OCI-LY7 (cell line): ENCODE measurements at regions not wholly inside any gene's neighbourhood (a gene's known extent, or its start where the extent isn't known, plus 50 kb on each side); places are given as distances from the start of the nearest gene placed in this dataset.

Source experiments
- EZH2phosphoT487 ChIP-seq: fragments of 200-600 bp; sonication (generic); IDR thresholded peaks from 2 replicates; pipeline ENCODE4 v1.6.1; 2018; ENCODE audit warnings: low read depth, borderline replicate concordance, mild to moderate bottlenecking, mixed run types, antibody characterized with exemption, low read length, moderate library complexity, mixed read lengths
- TF ChIP-seq, protein P1 (sequence below): fragments of 200-600 bp; sonication (generic); conservative IDR thresholded peaks from 2 replicates; pipeline ENCODE4 v1.5.1; 2014; ENCODE audit warnings: mild to moderate bottlenecking, antibody characterized with exemption, low read length, moderate library complexity, mixed read lengths

DNA sequence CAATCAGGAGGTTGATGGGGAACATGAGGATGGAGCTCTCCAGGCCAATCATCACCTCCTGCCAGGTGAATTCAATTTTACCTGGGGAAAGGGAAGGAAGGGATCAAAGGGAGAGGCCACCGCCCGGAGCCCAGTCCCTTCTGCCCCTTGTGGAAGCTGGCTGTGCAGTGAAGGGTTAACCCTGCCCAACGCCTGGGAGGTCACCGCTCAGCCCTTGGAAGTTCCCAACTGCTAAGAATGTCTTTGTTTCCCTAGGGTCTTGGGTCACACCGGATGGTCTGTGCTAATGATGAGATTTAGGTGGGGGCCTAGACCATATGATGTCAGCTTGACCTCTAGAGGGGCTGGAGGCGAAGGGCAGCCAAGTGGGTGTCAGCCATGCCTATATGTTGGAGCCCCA, 52.1 kb upstream of the GCSH start:
- TF ChIP-seq, protein P1, sequence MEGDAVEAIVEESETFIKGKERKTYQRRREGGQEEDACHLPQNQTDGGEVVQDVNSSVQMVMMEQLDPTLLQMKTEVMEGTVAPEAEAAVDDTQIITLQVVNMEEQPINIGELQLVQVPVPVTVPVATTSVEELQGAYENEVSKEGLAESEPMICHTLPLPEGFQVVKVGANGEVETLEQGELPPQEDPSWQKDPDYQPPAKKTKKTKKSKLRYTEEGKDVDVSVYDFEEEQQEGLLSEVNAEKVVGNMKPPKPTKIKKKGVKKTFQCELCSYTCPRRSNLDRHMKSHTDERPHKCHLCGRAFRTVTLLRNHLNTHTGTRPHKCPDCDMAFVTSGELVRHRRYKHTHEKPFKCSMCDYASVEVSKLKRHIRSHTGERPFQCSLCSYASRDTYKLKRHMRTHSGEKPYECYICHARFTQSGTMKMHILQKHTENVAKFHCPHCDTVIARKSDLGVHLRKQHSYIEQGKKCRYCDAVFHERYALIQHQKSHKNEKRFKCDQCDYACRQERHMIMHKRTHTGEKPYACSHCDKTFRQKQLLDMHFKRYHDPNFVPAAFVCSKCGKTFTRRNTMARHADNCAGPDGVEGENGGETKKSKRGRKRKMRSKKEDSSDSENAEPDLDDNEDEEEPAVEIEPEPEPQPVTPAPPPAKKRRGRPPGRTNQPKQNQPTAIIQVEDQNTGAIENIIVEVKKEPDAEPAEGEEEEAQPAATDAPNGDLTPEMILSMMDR: no peak
- TF ChIP-seq EZH2phosphoT487: no peak
